LNCAP (cell line): ENCODE measurements at regions not wholly inside any gene's neighbourhood (a gene's known extent, or its start where the extent isn't known, plus 50 kb on each side); places are given as distances from the start of the nearest gene placed in this dataset.

ENCODE experiments used
- CTCF ChIP-seq: fragments of 450-650 bp; IDR thresholded peaks from 2 replicates; pipeline ENCODE4 v1.5.1; 2017; ENCODE audit warnings: mild to moderate bottlenecking

GRCh38 chr4:149870008-149870407, 54.4 kb upstream of the IQCM start:
- no peak for TF ChIP-seq CTCF

GRCh38 chr4:149881744-149882143, 66.1 kb upstream of the IQCM start:
- TF ChIP-seq CTCF = no peak

GRCh38 chr4:149882251-149882650, 66.6 kb upstream of the IQCM start:
- TF ChIP-seq CTCF = no peak

- no peak for TF ChIP-seq CTCF
Measured at GRCh38 chr4:149884046-149884445, 68.4 kb upstream of the IQCM start.

- TF ChIP-seq CTCF = no peak
Measured at GRCh38 chr4:149884529-149885181, 69.0 kb upstream of the IQCM start.

- no peak for TF ChIP-seq CTCF
Measured at GRCh38 chr4:149885896-149886295, 70.3 kb upstream of the IQCM start.

- TF ChIP-seq CTCF = no peak
Measured at GRCh38 chr4:149886786-149887490, 71.3 kb upstream of the IQCM start.
